Left lobe of liver (tissue), 2 donors: ENCODE measurements at regions not wholly inside any gene's neighbourhood (a gene's known extent, or its start where the extent isn't known, plus 50 kb on each side); places are given as distances from the start of the nearest gene placed in this dataset.
"Not testable (repeated sequence)": the region's sequence is repeated elsewhere in the genome, so short reads cannot be mapped to it uniquely, and the experiment has no call there.

Experiments used
- ATAC-seq: fragments of 200-7000 bp; cut with Tn5 transposase; one replicate; pipeline ENCODE4 v1.9.1; 2020; ENCODE audit warnings: mild to moderate bottlenecking, moderate library complexity
- DNase-seq: peaks from one replicate; pipeline ENCODE4 v3.0.0-alpha.2; 2020; ENCODE audit warnings: low spot score
- donor health status: DM: no; HTN: no; CAD: no; lungs with moderate emphysema.
- donor health status: DM: no; HTN: yes; CAD: no.

GRCh38 chr4:118410138-118410537 lies 57.3 kb upstream of the PRSS12 start:
- DNase-seq = no peak
- ATAC-seq = no peak

GRCh38 chr4:118417325-118417724 lies 64.5 kb upstream of the PRSS12 start:
- DNase-seq = no peak
- ATAC-seq = no peak

DNA sequence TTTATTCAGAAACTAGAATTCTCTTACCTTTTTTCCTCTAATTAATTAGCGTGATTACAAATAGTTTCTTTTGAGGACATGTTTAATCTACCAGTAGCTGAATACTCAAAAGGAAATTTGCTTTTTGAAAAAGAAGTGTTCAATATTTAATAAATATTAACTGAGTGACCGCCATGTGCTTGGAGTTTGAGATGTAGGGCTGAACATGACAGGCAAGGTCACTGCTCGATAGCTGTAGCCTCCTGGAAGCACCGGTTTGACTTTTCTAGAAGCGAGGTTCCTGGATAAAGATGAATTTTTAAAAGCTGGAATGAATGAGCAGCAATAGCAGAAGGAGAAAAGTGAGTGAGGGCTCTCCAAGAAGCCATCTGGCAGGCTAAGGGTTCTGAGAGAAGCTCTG lies 65.0 kb upstream of the PRSS12 start:
- ATAC-seq, DNase-seq: not testable (repeated sequence)

DNA sequence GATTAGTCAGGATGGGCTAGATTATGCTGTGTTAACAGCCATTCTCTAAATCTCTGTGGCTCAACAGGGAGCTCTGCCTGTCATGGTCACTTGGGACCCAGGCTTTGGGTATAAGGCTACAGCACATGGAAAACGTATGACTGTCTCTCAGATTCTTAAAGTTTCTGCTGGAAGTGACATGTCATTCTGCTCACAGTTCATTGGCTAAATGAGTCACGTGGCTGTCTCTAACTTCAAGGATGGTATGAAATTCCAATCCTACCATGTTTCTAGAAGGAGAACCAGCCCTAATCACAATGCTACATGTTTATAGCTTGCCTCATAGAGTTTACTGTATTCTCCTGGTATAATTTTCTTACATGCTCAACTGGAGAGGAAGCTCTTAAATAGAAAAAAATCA lies 65.6 kb upstream of the PRSS12 start:
- not testable (repeated sequence) for DNase-seq, ATAC-seq

GRCh38 chr4:118419626-118420025 lies 66.8 kb upstream of the PRSS12 start:
- ATAC-seq = not testable (repeated sequence)

DNA sequence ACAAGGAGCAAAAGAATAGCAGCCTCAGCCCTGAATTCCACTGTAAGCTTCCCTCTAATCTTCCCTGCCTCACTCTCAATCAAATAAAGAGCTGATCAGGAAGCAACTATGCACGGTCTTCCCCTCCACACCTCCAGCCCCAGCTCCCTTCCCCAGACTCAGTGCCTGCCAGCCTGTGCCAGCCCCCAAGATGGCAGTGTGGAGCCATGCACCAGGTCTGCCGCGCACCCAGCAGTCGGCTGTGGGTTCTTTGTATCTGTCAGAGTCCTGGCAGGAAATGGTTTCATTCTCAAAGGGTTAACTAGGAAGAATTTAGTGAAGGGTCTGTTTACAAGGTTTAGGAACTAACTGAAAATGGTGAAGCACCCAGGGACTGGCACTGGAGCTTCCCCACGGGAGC lies 71.3 kb upstream of the PRSS12 start:
- ATAC-seq = not testable (repeated sequence)
- DNase-seq = peak; percentile 62

More at GRCh38 chr4:118419626-118420025, 66.8 kb upstream of the PRSS12 start:
- DNase-seq = not testable (repeated sequence)

- not testable (repeated sequence) for DNase-seq, ATAC-seq
Measured at GRCh38 chr4:118428881-118429280, 76.1 kb upstream of the PRSS12 start.

GRCh38 chr4:118432359-118432758 lies 79.6 kb upstream of the PRSS12 start:
- not testable (repeated sequence) for DNase-seq, ATAC-seq

GRCh38 chr4:118433612-118434375 lies 81.0 kb upstream of the PRSS12 start:
- not testable (repeated sequence) for ATAC-seq, DNase-seq

- ATAC-seq = not testable (repeated sequence)
Measured at GRCh38 chr4:118435415-118435814, 82.6 kb upstream of the PRSS12 start.

GRCh38 chr4:118442115-118442837 lies 89.5 kb upstream of the PRSS12 start:
- ATAC-seq = not testable (repeated sequence)
- peak; percentile 46 for DNase-seq

More at GRCh38 chr4:118435415-118435814, 82.6 kb upstream of the PRSS12 start:
- not testable (repeated sequence) for DNase-seq

DNA sequence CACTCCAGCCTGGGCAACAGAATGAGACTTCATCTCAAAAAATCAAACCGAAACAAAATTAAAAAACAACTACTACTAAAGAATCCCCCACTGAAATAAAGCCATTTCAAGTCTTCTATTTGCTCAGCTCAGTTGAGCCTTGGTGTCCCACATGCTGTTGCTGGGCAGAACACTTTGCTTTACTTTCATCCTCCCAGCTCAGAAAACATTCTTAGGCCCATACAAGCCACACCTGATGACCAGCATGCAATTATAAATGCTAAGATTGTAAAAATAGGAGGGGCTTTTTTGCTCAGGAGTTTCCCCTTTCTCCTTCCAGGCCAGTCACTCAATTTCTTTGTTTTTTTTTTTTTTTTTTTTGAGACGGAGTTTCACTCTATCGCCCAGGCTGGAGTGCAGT lies 94.6 kb upstream of the PRSS12 start:
- not testable (repeated sequence) for ATAC-seq, DNase-seq

GRCh38 chr4:118454857-118455256 lies 102.1 kb upstream of the PRSS12 start:
- DNase-seq, ATAC-seq: not testable (repeated sequence)

DNA sequence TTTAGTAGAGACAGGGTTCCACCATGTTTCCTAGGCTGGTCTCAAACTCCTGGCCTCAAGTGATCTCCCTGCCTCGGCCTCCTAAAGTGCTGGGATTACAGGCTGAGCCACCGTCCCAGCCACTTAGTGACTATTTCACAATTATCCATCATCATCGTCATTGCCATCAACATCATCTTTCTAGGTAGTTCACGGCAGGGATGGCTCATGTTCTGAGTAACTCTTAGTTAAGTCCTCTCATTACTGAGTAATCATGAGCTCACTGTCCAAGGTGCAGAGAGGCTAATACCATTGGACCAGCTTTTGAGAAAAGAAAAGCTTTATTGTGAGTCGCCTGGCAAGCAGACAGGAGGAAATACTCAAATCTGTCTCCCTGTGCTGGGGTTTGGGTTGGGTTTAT lies 108.6 kb upstream of the PRSS12 start:
- DNase-seq = not testable (repeated sequence)

GRCh38 chr4:118465831-118466230 lies 113.0 kb upstream of the PRSS12 start:
- ATAC-seq, DNase-seq: not testable (repeated sequence)

More for the DNA sequence above, 108.6 kb upstream of the PRSS12 start:
- not testable (repeated sequence) for ATAC-seq

DNA sequence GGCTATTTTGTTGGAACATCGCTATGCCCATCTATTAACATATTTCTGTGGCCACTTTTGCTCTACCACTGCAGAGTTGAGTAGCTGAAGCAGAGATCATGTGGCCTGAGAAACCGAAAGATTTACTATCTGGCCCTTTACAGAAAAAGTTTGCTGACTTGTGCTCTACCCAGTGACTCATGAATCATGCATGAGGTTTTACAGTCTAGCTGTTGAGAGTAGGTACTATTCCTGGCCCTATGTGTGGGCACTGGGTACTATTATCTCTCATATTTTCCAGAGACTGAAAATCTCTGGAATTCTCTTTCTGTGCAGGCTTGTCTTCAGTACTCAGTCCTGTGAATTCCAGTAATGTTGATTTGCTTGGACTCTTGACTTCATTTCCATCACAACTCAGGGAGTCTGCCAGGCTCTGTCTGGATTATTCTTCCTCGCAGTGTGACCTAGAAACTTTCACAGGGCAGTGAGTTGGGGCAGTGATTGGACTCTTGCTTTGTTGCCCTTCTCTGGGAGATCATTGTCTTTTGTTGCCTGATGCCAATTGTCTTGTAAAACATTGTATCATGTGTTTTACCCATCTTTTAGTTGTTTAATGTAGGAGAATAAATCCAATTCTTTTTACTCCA lies 121.3 kb upstream of the PRSS12 start:
- not testable (repeated sequence) for ATAC-seq, DNase-seq

DNA sequence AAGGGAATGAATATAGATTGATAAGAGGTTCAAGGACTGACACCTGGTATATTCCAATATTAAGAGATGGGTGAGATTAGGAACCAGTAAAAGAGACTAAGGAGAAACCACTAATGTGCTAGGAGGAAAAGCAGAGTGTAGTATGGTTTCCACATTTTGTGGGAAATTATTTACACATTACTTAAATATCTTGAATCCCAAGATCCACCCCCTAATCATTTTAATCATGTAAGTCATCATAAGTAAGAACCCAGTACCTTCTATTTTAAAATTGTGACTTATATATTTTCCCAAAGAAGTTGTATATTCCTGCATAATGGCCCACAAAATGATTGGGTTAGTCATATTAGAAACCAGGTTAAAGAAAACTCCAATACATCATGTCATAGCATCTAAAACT lies 122.0 kb upstream of the PRSS12 start:
- DNase-seq, ATAC-seq: not testable (repeated sequence)

DNA sequence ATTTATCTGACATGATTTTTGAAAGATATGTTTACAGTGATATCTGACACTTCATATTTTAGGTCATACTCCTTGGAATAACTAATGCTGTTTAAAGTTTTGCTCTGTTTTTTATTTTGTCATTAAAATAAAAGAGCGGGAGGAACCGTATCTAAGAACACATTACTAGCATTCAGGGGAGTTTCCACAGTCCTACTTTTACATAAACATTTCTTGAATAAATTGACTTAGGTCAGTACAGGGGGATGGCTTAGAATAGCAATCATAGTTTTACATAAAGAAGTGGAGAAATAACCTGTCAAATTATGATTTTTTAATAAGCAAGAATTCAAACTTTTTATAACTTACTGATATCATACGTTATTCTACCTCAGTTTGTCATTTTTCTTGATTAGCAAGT lies 123.1 kb upstream of the PRSS12 start:
- not testable (repeated sequence) for DNase-seq, ATAC-seq

GRCh38 chr4:118477826-118478225 lies 125.0 kb upstream of the PRSS12 start:
- DNase-seq, ATAC-seq: not testable (repeated sequence)

DNA sequence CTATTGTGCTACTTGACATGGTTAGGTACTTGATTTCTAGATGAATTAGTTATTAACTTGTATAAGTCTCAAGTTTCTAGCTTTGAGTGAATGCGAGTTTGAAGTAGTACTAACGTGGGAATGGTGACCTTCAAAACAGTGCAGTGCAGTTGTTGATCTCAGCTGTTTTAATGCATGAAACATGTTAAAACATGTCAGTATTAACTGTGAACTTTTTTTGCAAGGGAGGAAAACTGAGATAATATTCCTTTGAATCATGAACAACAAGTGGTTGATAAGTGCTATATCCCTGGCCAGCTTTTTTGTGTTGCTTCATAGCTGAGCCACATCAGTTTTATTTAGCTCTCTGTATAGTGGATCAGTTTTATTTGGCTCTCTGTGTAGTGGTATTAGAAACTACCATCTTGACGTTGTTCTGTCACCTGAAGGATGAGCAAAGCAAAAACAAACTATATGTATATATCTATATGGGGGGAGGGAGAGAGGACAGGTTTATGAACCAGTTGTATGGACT lies 133.1 kb upstream of the PRSS12 start:
- not testable (repeated sequence) for ATAC-seq

GRCh38 chr4:118492963-118493362 lies 140.2 kb upstream of the PRSS12 start:
- DNase-seq, ATAC-seq: not testable (repeated sequence)

More for the DNA sequence above, 133.1 kb upstream of the PRSS12 start:
- not testable (repeated sequence) for DNase-seq
